ENCODE measurements at regions not wholly inside any gene's neighbourhood (a gene's known extent, or its start where the extent isn't known, plus 50 kb on each side); places are given as distances from the start of the nearest gene placed in this dataset.

DNA sequence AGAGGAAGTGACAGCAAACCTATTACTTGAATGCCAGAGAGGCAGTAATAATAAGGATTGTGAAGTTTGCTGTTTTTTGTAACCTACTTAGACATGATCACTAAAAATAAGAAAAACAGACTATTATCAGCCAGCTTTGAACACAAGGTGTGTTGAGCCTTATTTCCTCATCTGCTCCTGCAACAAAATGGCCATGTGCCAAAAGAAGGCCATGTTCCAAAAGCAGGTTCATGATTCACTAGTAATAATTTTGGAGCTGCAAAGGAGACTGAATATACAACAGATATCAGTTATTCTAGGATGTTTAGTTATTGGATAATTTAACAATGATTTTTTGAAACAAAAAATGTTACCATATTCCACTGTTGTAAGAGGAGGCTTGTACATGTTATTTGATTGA lies 578.7 kb downstream of the SQOR start:
- no peaks in the 10 kb centered on the region for H3K4me1 ChIP-seq (ENCODE audit: low read length)
- no peak overlapping the region for H3K4me3 ChIP-seq (ENCODE audit: low read length)
- TF ChIP-seq, protein P1, sequence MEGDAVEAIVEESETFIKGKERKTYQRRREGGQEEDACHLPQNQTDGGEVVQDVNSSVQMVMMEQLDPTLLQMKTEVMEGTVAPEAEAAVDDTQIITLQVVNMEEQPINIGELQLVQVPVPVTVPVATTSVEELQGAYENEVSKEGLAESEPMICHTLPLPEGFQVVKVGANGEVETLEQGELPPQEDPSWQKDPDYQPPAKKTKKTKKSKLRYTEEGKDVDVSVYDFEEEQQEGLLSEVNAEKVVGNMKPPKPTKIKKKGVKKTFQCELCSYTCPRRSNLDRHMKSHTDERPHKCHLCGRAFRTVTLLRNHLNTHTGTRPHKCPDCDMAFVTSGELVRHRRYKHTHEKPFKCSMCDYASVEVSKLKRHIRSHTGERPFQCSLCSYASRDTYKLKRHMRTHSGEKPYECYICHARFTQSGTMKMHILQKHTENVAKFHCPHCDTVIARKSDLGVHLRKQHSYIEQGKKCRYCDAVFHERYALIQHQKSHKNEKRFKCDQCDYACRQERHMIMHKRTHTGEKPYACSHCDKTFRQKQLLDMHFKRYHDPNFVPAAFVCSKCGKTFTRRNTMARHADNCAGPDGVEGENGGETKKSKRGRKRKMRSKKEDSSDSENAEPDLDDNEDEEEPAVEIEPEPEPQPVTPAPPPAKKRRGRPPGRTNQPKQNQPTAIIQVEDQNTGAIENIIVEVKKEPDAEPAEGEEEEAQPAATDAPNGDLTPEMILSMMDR (IDR thresholded peaks at IDR 0.05; ENCODE audit: low read length), result no peak
- TF ChIP-seq EZH2phosphoT487 (IDR thresholded peaks at IDR 0.05; ENCODE audit: low read length), result no peak
- TF ChIP-seq EZH2 (optimal IDR thresholded peaks at IDR 0.05; ENCODE audit: low read depth, low read length), result no peak
- H3K4me2 ChIP-seq (ENCODE audit: low read depth, low read length), result no peak overlapping the region
- H3K36me3 ChIP-seq (replicated peaks; ENCODE audit: insufficient read depth, low read length), result no peaks in the 10 kb centered on the region
- H4K20me1 ChIP-seq (ENCODE audit: insufficient read depth, low read length), result no peaks in the 10 kb centered on the region
- H3K79me2 ChIP-seq (ENCODE audit: low read length), result no peaks in the 10 kb centered on the region
- no peaks in the 10 kb centered on the region for H3K9me3 ChIP-seq (replicated peaks; ENCODE audit: insufficient read depth, low read length)
- H2AFZ ChIP-seq (ENCODE audit: low read length), result no peak overlapping the region
- DNase-seq, result no peak
- H3K9me2 ChIP-seq (replicated peaks; ENCODE audit: insufficient read depth, low read length), result 0 out of 2 replicates have a peak, but pooled peaks cover 2% of the 10 kb centered on the region
- H3K9ac ChIP-seq (ENCODE audit: low read length), result no peak overlapping the region
- H3F3A ChIP-seq (ENCODE audit: insufficient read depth, low read length), result no peaks in the 10 kb centered on the region
- H3K27ac ChIP-seq (ENCODE audit: low read length), result no peak overlapping the region
- H3K27me3 ChIP-seq (replicated peaks; ENCODE audit: insufficient read depth, low read length), result no peaks in the 10 kb centered on the region

DNA sequence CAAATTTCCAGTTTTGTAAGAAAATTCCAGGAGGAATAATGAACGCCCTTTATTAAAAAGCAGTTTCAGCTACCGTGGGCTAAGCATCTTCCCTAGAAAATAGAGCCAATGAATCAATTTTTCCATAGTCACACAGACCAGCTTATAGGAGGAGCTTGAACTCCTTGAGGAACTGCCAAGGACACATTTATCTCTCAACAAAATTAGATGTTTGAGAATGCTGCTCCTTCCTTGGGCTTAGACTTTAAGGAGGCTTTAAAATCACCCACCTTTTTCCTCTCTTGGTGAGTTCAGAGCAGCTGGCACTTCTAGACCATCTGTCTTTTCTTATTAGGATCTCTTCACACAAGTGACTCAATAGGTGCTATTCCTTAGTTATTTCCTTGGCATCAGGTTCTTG lies 588.0 kb downstream of the SQOR start:
- TF ChIP-seq EZH2phosphoT487 (IDR thresholded peaks at IDR 0.05; ENCODE audit: low read length) (no peak), EZH2 (optimal IDR thresholded peaks at IDR 0.05; ENCODE audit: low read depth, low read length) (no peak)
- TF ChIP-seq, protein P1 (IDR thresholded peaks at IDR 0.05; ENCODE audit: low read length), result no peak

DNA sequence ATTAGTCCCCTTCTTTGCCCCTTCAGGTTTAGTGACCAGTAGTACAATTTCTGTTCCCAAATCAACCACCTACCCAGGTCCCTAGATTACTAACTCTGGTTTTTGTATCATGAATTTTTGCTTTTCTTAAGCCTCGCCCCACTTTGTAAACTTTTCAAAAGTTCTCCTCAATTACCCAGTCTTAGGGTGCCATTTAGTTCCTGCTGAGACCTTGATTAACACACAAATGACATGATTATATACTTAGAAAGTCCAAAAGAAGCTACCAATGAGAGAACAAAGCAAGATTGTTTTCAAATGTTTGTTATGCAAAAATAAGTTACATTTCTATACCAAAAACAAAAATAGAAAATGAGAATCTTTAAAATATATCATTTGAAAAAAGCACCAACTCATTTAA lies 594.4 kb downstream of the SQOR start:
- no peak overlapping the region for H3K4me3 ChIP-seq (ENCODE audit: low read length)
- no peak for DNase-seq
- H2AFZ ChIP-seq (ENCODE audit: low read length), result no peak overlapping the region
- H3K79me2 ChIP-seq (ENCODE audit: low read length), result no peaks in the 10 kb centered on the region
- TF ChIP-seq EZH2phosphoT487 (IDR thresholded peaks at IDR 0.05; ENCODE audit: low read length) (no peak), EZH2 (optimal IDR thresholded peaks at IDR 0.05; ENCODE audit: low read depth, low read length) (no peak)
- TF ChIP-seq, protein P1 (IDR thresholded peaks at IDR 0.05; ENCODE audit: low read length), result no peak
- H3K4me1 ChIP-seq (ENCODE audit: low read length), result no peaks in the 10 kb centered on the region
- H3F3A ChIP-seq (ENCODE audit: insufficient read depth, low read length), result no peaks in the 10 kb centered on the region
- no peaks in the 10 kb centered on the region for H3K36me3 ChIP-seq (replicated peaks; ENCODE audit: insufficient read depth, low read length)
- no peak overlapping the region for H3K27ac ChIP-seq (ENCODE audit: low read length)
- no peak overlapping the region for H3K9ac ChIP-seq (ENCODE audit: low read length)
- no peaks in the 10 kb centered on the region for H4K20me1 ChIP-seq (ENCODE audit: insufficient read depth, low read length)
- no peaks in the 10 kb centered on the region for H3K9me3 ChIP-seq (replicated peaks; ENCODE audit: insufficient read depth, low read length)
- H3K9me2 ChIP-seq (replicated peaks; ENCODE audit: insufficient read depth, low read length), result no peaks in the 10 kb centered on the region
- H3K27me3 ChIP-seq (replicated peaks; ENCODE audit: insufficient read depth, low read length), result no peaks in the 10 kb centered on the region
- no peak overlapping the region for H3K4me2 ChIP-seq (ENCODE audit: low read depth, low read length)

More for the DNA sequence above, 588.0 kb downstream of the SQOR start:
- DNase-seq, result no peak
- Histone ChIP-seq H3K4me2 (ENCODE audit: low read depth, low read length) (no peak overlapping the region), H4K20me1 (ENCODE audit: insufficient read depth, low read length) (no peaks in the 10 kb centered on the region), H3K9ac (ENCODE audit: low read length) (no peak overlapping the region), H3F3A (ENCODE audit: insufficient read depth, low read length) (no peaks in the 10 kb centered on the region), H3K9me2 (replicated peaks; ENCODE audit: insufficient read depth, low read length) (no peaks in the 10 kb centered on the region), H3K9me3 (replicated peaks; ENCODE audit: insufficient read depth, low read length) (no peaks in the 10 kb centered on the region), H3K79me2 (ENCODE audit: low read length) (no peaks in the 10 kb centered on the region), H3K27me3 (replicated peaks; ENCODE audit: insufficient read depth, low read length) (no peaks in the 10 kb centered on the region), H3K4me3 (ENCODE audit: low read length) (no peak overlapping the region), H3K4me1 (ENCODE audit: low read length) (no peaks in the 10 kb centered on the region), H3K27ac (ENCODE audit: low read length) (no peak overlapping the region), H3K36me3 (replicated peaks; ENCODE audit: insufficient read depth, low read length) (no peaks in the 10 kb centered on the region), H2AFZ (ENCODE audit: low read length) (no peak overlapping the region)

All from MM.1S (cell line).